SK-N-SH (cell line): ENCODE measurements at regions not wholly inside any gene's neighbourhood (a gene's known extent, or its start where the extent isn't known, plus 50 kb on each side); places are given as distances from the start of the nearest gene placed in this dataset.

Source experiments
- CTCF ChIA-PET: fragments of 300-600, 350-600 bp; formaldehyde crosslinking; extraction: SDS; loops from one replicate; lab custom pipeline; 2021; lab: Yijun Ruan, JAX
- POLR2A ChIA-PET: fragments of 350-600 bp; sonication (Branson Sonifier 250); formaldehyde crosslinking; extraction: SDS; loops from one replicate; lab custom pipeline; 2020; ENCODE audit warnings: antibody characterized with exemption, inconsistent platforms; lab: Yijun Ruan, JAX
- DNase-seq: peaks from one replicate; pipeline ENCODE4 v3.0.0; 2012
- H2AFZ ChIP-seq: fragments of 200-600 bp; sonication (generic); 2 replicates; pipeline ENCODE4 v1.8.1; 2016; ENCODE audit warnings: antibody characterized with exemption, mild to moderate bottlenecking, low read depth
- H3F3A ChIP-seq: fragments of 200-600 bp; sonication (generic); replicated peaks from 2 replicates; pipeline ENCODE3; 2016; ENCODE audit warnings: antibody characterized with exemption, mild to moderate bottlenecking; ENCODE audit not compliant: insufficient read depth
- H3K27ac ChIP-seq, 2 experiments: fragments of 200-500 bp in 1 of 2; fragments of 200-600 bp in 1 of 2; sonication (Bioruptor generic) in 1 of 2; sonication (generic), shearing (Covaris generic) in 1 of 2; 2 replicates each; pipeline versions ENCODE4 v1.5.1 to v1.6.1; 2014 to 2016; ENCODE audit warnings: low read depth in 2 of 2, inconsistent platforms in 1 of 2, low read length in 1 of 2, mild to moderate bottlenecking in 1 of 2, mixed read lengths in 1 of 2
- H3K27me3 ChIP-seq: fragments of 200-600 bp; sonication (generic), shearing (Covaris generic); 2 replicates; pipeline ENCODE4 v1.6.1; 2016; ENCODE audit warnings: mixed run types; ENCODE audit not compliant: insufficient read depth
- H3K36me3 ChIP-seq, 2 experiments: fragments of 200-500 bp in 1 of 2; fragments of 200-600 bp in 1 of 2; sonication (Bioruptor generic) in 1 of 2; sonication (generic) in 1 of 2; replicated peaks in 1 of 2; 2 replicates each; pipeline versions ENCODE3 to v1.5.1; 2014 to 2016; ENCODE audit warnings: low read length in 1 of 2, mild to moderate bottlenecking in 1 of 2; ENCODE audit not compliant: insufficient read depth in 2 of 2, control insufficient read depth in 1 of 2
- H3K4me1 ChIP-seq, 2 experiments: fragments of 200-500 bp in 1 of 2; fragments of 200-600 bp in 1 of 2; sonication (Bioruptor generic) in 1 of 2; sonication (generic), shearing (Covaris generic) in 1 of 2; 2 replicates each; pipeline versions ENCODE4 v1.5.1 to v1.6.1; 2014 to 2016; ENCODE audit warnings: low read depth in 1 of 2, low read length in 1 of 2, mixed run types in 1 of 2; ENCODE audit not compliant: insufficient read depth in 2 of 2, control insufficient read depth in 1 of 2
- H3K4me2 ChIP-seq: fragments of 200-600 bp; sonication (generic), shearing (Covaris generic); 2 replicates; pipeline ENCODE4 v1.6.1; 2017; ENCODE audit warnings: mixed run types
- H3K4me3 ChIP-seq, 2 experiments: fragments of 200-500 bp in 1 of 2; fragments of 200-600 bp in 1 of 2; sonication (Bioruptor generic) in 1 of 2; sonication (generic), shearing (Covaris generic) in 1 of 2; 2 replicates each; pipeline versions ENCODE4 v1.5.1 to v1.8.1; 2014 to 2016; ENCODE audit warnings: low read depth in 2 of 2, inconsistent platforms in 1 of 2, low read length in 1 of 2, mild to moderate bottlenecking in 1 of 2, mixed read lengths in 1 of 2, moderate library complexity in 1 of 2
- H3K79me2 ChIP-seq: fragments of 200-600 bp; sonication (generic); 2 replicates; pipeline ENCODE4 v1.8.1; 2017; ENCODE audit warnings: mild to moderate bottlenecking; ENCODE audit not compliant: insufficient read depth
- H3K9ac ChIP-seq: fragments of 200-600 bp; sonication (generic); 2 replicates; pipeline ENCODE4 v1.6.1; 2017; ENCODE audit warnings: mixed run types
- H3K9me2 ChIP-seq: fragments of 200-600 bp; sonication (generic); 2 replicates; pipeline ENCODE4 v1.6.1; 2017; ENCODE audit warnings: mixed run types
- H3K9me3 ChIP-seq: fragments of 200-600 bp; sonication (generic); 2 replicates; pipeline ENCODE4 v1.6.1; 2017; ENCODE audit warnings: mixed run types, mild to moderate bottlenecking, moderate library complexity
- H4K20me1 ChIP-seq: fragments of 200-600 bp; sonication (generic); 2 replicates; pipeline ENCODE4 v1.6.1; 2017; ENCODE audit warnings: mild to moderate bottlenecking, mixed run types; ENCODE audit not compliant: insufficient read depth
- EZH2phosphoT487 ChIP-seq: fragments of 200-600 bp; sonication (generic); IDR thresholded peaks from 2 replicates; pipeline ENCODE4 v1.6.1; 2017; ENCODE audit warnings: low read depth, mixed run types, mild to moderate bottlenecking, antibody characterized with exemption, moderate library complexity, borderline replicate concordance
- GABPA ChIP-seq: IDR thresholded peaks from 2 replicates; pipeline ENCODE4 v1.4.0; 2012; ENCODE audit warnings: low read depth, mild to moderate bottlenecking
- GATA2 ChIP-seq: sonication (generic); formaldehyde crosslinking; IDR thresholded peaks from 2 replicates; pipeline ENCODE4 v1.5.0; 2020; ENCODE audit warnings: mild to moderate bottlenecking, missing genetic modification reagents
- NFIC ChIP-seq: IDR thresholded peaks from 2 replicates; pipeline ENCODE4 v1.4.0; 2012; ENCODE audit warnings: borderline replicate concordance
- POLR2AphosphoS5 ChIP-seq: IDR thresholded peaks from 2 replicates; pipeline ENCODE4 v1.6.1; 2012; ENCODE audit warnings: low read depth, low read length
- RAD21 ChIP-seq: IDR thresholded peaks from 2 replicates; pipeline ENCODE4 v1.6.1; 2012; ENCODE audit warnings: mild to moderate bottlenecking, low read length
- RCOR1 ChIP-seq: fragments of 150-350 bp; IDR thresholded peaks from 2 replicates; pipeline ENCODE4 v1.6.1; 2017; ENCODE audit warnings: antibody characterized with exemption, low read length
- SIN3A ChIP-seq: IDR thresholded peaks from 2 replicates; pipeline ENCODE4 v1.6.1; 2012; ENCODE audit warnings: low read depth, mild to moderate bottlenecking, low read length, moderate library complexity, borderline replicate concordance
- SMC3 ChIP-seq: IDR thresholded peaks from 2 replicates; pipeline ENCODE4 v1.6.1; 2012; ENCODE audit warnings: low read depth, low read length, improper control_type of control experiment
- TAF1 ChIP-seq: IDR thresholded peaks from 2 replicates; pipeline ENCODE4 v1.6.1; 2012; ENCODE audit warnings: low read depth, mild to moderate bottlenecking, low read length, moderate library complexity, borderline replicate concordance
- TCF12 ChIP-seq: IDR thresholded peaks from 2 replicates; pipeline ENCODE4 v1.4.0; 2012
- USF1 ChIP-seq: IDR thresholded peaks from 2 replicates; pipeline ENCODE4 v1.4.0; 2012; ENCODE audit warnings: low read depth, borderline replicate concordance
- YY1 ChIP-seq: IDR thresholded peaks from 2 replicates; pipeline ENCODE4 v1.4.0; 2012; ENCODE audit warnings: low read depth, mild to moderate bottlenecking
- WGBS: methylation state at CpG from one replicate; pipeline ENCODE4 v1.1.6; 2017; ENCODE audit warnings: low lambda C conversion rate; 5-methylcytosine and 5-hydroxymethylcytosine counted together
- TF ChIP-seq, protein P1 (sequence below): IDR thresholded peaks from 2 replicates; pipeline ENCODE4 v1.4.0; 2012; ENCODE audit warnings: low read depth
- TF ChIP-seq, protein P2 (sequence below): IDR thresholded peaks from 2 replicates; pipeline ENCODE4; 2012

- no peak for DNase-seq
- no peak overlapping the region for H3K9ac ChIP-seq
- 100% methylated on average over 2 of the region's 3 CpGs for WGBS
- no peaks in the 10 kb centered on the region for H3K36me3 ChIP-seq
- H3K9me2 ChIP-seq = no peaks in the 10 kb centered on the region
- H3K4me3 ChIP-seq = no peak overlapping the region
- H2AFZ ChIP-seq = no peak overlapping the region
- TF ChIP-seq RCOR1 (no peak), GABPA (no peak), YY1 (no peak), RAD21 (no peak), TAF1 (no peak)
- no peaks in the 10 kb centered on the region for H3K9me3 ChIP-seq
- H3K4me2 ChIP-seq = no peak overlapping the region
- no peaks in the 10 kb centered on the region for H3K27me3 ChIP-seq
- POLR2A ChIA-PET = no interaction called here
- H3K4me1 ChIP-seq = peaks cover 0 to 12% of the 10 kb centered on the region in 2 experiments; a peak in 2 of 4 replicates
- H3F3A ChIP-seq = peaks cover 22% of the 10 kb centered on the region
- no peaks in the 10 kb centered on the region for H4K20me1 ChIP-seq
- no peak overlapping the region for H3K27ac ChIP-seq
- no peaks in the 10 kb centered on the region for H3K79me2 ChIP-seq
- CTCF ChIA-PET = no interaction called here
These were observed 191.7 kb upstream of the ZNF217 start for GRCh38 chr20:53785320-53785719.

GRCh38 chr20:53783768-53784167, 190.1 kb upstream of the ZNF217 start:
- Histone ChIP-seq H3K79me2 (no peaks in the 10 kb centered on the region), H3K36me3 (no peaks in the 10 kb centered on the region), H3K9me3 (no peaks in the 10 kb centered on the region), H3K27me3 (no peaks in the 10 kb centered on the region), H3F3A (peaks cover 6% of the 10 kb centered on the region), H3K4me2 (no peak overlapping the region), H3K9ac (no peak overlapping the region), H4K20me1 (no peaks in the 10 kb centered on the region), H3K4me1 (no peaks in the 10 kb centered on the region), H3K9me2 (no peaks in the 10 kb centered on the region), H2AFZ (no peak overlapping the region), H3K4me3 (no peak overlapping the region), H3K27ac (no peak overlapping the region)
- ChIA-PET POLR2A (no interaction called here), CTCF (no interaction called here)
- TF ChIP-seq NFIC (no peak), SIN3A (no peak), RCOR1 (no peak), EZH2phosphoT487 (no peak), GATA2 (CRISPR knock-in tag) (no peak), USF1 (no peak), TCF12 (no peak), POLR2AphosphoS5 (no peak), SMC3 (no peak)
- TF ChIP-seq, protein P1, sequence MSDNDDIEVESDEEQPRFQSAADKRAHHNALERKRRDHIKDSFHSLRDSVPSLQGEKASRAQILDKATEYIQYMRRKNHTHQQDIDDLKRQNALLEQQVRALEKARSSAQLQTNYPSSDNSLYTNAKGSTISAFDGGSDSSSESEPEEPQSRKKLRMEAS = no peak
- TF ChIP-seq, protein P2, sequence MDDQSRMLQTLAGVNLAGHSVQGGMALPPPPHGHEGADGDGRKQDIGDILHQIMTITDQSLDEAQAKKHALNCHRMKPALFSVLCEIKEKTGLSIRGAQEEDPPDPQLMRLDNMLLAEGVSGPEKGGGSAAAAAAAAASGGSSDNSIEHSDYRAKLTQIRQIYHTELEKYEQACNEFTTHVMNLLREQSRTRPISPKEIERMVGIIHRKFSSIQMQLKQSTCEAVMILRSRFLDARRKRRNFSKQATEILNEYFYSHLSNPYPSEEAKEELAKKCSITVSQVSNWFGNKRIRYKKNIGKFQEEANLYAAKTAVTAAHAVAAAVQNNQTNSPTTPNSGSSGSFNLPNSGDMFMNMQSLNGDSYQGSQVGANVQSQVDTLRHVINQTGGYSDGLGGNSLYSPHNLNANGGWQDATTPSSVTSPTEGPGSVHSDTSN = no peak
- WGBS = 78% methylated on average over 3 of the region's 3 CpGs
- no peak for DNase-seq
